GM19455 (cell line): ENCODE measurements at regions not wholly inside any gene's neighbourhood (a gene's known extent, or its start where the extent isn't known, plus 50 kb on each side); places are given as distances from the start of the nearest gene placed in this dataset.

Experiments
- ATAC-seq: cut with Tn5 transposase; IDR thresholded peaks from one replicate; pipeline ENCODE4 v1.9.1; 2021; ENCODE audit not compliant: unreplicated experiment

- no peak for ATAC-seq
Observed at GRCh38 chr16:73546341-73546845, 498.5 kb upstream of the ZFHX3 start.

DNA sequence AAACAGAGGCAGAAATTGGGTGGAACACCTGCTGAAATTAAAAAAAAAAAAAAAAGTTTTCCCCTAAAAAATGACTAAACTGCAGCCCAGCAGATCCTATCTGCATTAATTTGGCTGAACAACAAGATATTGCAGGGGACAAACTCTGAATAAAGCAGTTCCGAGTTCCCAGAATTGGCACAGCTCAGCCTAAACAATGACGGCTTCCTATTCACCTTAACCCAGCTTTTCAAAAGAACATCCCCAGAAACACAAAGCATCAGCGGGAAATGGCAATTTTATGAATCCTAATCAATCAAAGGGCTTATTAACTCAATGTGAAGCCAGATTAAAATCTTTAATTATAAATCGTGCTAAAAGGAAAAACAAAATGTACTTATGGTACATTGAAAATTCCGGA, 497.8 kb upstream of the ZFHX3 start:
- no peak for ATAC-seq

GRCh38 chr16:73545290-73545689, 497.4 kb upstream of the ZFHX3 start:
- no peak for ATAC-seq

GRCh38 chr16:73544826-73545225, 496.9 kb upstream of the ZFHX3 start:
- no peak for ATAC-seq

GRCh38 chr16:73543970-73544599, 496.2 kb upstream of the ZFHX3 start:
- ATAC-seq, result no peak

DNA sequence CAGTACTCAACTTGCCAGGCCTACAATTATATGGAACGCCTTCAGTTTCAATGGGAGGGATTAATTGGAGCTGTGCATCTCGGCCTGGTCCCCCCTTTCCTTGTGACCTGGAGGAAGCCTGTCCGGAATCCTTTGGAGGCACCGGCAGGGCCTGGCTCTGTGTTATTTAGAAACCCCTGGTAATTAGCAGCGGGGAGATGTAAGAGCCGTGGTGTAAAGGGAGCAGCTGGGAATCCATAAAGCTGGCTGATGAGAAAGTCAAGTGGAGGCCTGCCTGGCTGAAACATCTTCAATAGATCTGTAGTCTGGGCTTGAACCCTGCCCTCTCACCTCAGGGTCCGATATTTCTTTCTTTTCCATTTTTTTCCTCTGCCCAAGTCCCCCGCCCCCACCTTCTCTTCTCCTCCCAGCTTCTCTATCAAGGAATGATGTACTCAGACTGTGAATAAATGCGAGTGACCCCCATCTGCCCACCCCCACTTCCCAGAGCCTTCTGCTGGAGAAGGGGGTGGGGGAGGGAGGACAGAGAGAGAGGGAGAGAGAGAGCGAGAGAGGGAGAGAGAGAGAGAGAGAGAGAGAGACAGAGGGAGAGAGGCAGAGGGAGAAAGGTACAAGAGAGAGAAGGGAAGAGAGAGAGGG, 495.5 kb upstream of the ZFHX3 start:
- no peak for ATAC-seq

- ATAC-seq, result no peak
Observed at GRCh38 chr16:73542885-73543284, 495.0 kb upstream of the ZFHX3 start.

- ATAC-seq, result no peak
Observed at GRCh38 chr16:73537921-73538320, 490.0 kb upstream of the ZFHX3 start.

DNA sequence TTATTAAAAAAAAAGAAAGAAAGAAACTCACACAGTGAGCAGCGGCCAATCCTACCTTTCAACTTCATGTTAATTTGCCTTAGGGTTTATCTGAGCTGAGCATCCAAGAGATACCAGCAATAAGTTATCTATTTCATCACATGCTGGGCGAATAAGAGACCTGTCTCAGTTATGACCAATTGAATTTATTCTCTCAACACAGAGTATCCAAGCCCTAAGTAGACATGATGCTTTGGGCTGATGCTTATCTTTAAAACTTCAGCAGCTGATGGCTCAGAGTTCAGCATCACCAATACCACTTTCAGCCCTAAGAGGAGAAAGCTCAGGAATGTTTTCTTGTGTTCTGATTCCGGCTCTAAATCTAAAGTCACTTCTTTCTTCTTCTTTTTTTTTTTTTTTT, 489.0 kb upstream of the ZFHX3 start:
- no peak for ATAC-seq

DNA sequence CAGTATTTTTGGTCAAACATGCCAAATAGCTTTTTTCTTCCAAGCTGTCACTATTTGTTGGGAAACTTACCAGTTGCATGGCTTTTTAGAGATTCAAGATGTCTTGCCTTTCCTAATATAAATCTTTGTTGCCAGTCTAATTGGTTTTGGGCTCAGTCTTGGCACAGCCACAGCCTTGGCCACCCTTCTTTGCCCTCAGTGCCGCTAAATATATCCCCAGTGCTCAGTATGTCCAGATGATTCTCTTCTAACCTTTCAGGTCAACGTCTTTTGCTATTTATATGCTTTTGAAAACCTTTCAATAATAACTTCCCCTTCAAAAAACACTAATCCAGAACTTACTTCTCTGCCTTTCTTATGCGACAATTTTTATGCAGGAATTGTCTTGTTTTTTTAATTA, 483.1 kb upstream of the ZFHX3 start:
- ATAC-seq, result no peak

- ATAC-seq, result no peak
Observed at GRCh38 chr16:73530529-73530928, 482.6 kb upstream of the ZFHX3 start.

GRCh38 chr16:73529303-73530012, 481.5 kb upstream of the ZFHX3 start:
- no peak for ATAC-seq

DNA sequence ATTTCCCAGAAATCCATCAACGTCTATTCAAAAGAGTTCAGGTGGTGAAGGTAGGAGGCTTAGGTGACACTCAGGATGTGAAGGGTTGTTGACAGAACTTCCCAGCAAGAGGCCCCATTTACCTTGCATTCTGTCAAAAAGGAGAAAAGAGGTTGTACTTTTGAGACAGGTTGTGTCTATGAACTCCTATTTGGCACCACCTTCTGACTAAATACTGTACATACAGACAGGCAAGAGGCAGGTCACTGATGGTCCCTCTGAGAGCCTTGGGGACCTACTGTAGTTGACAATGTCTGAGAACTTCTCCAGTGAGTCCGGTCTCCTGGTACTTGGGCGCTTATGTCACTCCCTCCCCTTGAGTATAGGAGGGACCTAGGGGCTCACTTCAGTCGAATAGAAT, 479.3 kb upstream of the ZFHX3 start:
- ATAC-seq, result no peak

DNA sequence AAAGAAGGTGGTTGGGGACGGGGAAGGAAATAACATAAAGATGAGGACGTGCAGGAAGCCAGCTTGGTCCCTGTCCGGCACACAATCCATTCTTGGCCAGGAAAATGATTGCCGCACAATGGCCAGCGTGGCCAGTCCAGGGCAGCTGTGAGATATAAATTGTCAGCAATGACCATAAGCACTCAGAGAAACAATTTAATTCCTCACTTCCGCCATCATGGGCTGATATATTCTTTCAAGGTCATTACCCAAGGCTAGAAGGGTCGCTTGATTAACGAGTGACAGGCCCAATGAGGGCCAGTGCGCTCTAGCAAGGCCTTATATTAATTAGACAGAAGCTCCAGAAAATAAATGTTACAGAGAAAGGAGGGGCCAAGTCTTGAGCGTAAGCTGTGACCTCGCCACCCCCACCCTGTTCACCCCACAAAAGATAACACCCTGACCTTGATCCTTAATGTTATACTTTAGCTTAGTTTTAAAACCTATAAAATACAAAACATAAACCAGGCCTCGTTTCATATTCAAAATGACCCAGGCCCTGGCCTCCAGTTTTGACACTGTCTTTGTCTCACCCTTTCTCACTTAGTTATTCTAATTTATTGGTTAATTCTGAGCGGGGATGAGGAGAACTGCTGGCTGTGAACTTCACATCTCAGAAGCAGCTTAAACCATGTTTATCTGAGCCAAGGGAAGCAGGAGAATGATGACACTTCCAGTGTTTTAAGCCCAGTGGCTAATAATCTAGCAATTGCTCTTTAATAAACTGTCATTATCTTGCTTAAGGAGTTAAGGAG, 478.3 kb upstream of the ZFHX3 start:
- no peak for ATAC-seq

GRCh38 chr16:73523209-73523608, 475.3 kb upstream of the ZFHX3 start:
- ATAC-seq, result no peak

DNA sequence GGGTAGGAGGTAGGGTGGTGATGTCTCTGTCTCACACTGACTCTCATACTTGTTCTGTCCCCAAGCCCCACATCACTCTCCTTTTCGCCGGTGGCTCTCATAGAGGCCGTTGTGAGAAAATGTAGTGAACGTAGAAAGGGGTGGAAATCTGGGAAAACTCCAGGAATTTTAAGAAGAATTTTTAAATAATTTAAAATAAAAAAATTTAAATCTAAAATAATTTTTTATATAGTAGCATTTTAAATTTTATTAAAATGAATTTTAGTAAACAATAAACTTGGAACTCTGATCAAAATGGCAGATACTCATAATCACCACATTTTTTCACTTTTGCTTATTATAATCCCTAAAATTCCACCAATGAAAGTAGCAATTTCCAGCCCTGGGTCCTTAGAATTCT, 473.6 kb upstream of the ZFHX3 start:
- no peak for ATAC-seq

DNA sequence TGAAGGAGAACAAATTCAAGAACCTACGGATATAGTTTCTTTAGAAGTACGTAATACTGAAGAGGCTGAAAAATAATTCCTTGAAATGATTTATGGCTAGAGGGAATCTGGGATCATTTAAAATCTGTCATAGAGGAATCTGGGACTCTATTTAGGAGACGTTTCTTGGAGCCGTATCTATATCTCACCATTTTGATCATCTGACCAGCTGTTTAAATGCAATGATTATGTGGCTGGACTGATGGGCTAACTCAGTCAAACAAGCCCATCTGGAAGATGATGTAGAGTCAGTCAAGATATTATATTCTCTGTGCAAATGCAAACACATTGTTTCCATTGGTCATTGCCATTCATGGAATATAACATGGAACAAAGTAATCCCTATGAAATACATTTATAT, 467.7 kb upstream of the ZFHX3 start:
- no peak for ATAC-seq

- ATAC-seq, result no peak
Observed at GRCh38 chr16:73510852-73511251, 462.9 kb upstream of the ZFHX3 start.

DNA sequence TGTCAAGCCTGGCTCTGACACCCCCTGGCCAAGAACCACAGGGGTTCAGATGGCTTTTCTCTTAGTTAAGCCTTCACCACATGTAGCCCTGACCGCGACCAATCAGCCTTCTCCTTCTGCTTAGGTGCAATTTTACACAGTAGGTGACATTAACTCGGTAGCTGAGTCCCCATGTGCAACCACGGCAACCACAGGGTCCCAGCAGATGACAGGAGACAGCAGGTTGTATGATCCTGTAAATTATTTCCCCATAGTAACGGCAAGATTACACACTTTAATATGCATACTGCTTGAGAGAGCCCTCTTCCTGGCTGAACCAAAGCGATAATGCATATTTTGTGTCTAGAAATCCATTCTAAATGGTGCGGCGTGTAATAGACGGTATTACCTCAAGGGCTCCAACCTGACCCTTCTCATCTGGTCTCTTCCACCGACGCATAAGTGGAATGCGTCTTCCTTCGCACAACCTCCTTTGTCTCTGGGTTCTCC, 458.7 kb upstream of the ZFHX3 start:
- no peak for ATAC-seq

DNA sequence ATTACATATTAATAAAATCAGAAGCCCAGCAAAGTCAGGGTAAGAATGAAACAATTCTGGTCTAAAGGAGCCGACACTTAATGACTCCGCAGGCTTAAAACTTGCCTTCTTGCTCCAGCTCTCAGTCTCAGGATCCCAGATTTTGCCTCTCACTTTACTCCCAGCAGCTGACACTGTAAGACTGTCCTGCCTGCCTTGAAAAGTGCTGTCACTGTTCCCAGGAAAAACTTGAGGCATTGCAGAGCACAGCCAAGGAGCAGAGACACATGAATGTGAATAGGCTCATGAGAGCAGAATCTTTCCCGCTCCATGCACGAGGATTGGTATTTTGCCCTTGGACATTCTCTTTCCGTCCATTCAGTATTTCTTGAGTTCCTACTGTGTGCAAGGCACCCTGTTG, 457.6 kb upstream of the ZFHX3 start:
- ATAC-seq, result no peak
